Lower leg skin (tissue), 3 donors: ENCODE measurements at regions not wholly inside any gene's neighbourhood (a gene's known extent, or its start where the extent isn't known, plus 50 kb on each side); places are given as distances from the start of the nearest gene placed in this dataset.

Experiments used
- POLR2A ChIP-seq, 2 donors: fragments of 450-650 bp; IDR thresholded peaks; one replicate each; pipeline ENCODE4 v1.6.1; 2016 to 2017; ENCODE audit warnings: antibody characterized with exemption in 2 of 2, mild to moderate bottlenecking in 1 of 2, moderate library complexity in 1 of 2
- TF ChIP-seq, protein P1 (sequence below), 3 donors: fragments of 450-650 bp; IDR thresholded peaks; one replicate each; pipeline ENCODE4 v1.5.1; 2016; ENCODE audit warnings: antibody characterized with exemption in 3 of 3, mild to moderate bottlenecking in 3 of 3, moderate library complexity in 2 of 3

DNA sequence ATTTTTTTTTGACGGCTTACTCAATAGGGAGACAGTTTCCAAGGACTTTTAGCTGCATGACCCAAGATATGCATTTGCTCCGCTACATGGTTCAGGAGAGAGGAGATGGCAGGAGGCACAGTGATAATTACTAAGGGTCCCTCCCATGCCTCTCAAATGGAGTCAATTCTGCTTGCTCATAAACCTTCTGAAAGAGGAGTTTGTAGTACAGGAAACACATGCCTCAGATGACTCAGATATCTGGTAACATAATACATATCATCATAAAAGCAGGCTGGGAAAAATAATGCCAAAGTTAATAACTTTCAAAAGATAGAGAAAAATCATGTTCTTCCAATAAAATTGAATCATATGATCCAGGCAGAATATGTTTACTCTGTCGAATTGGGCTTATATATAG lies 97.6 kb upstream of the DEFB112 start:
- TF ChIP-seq, protein P1, sequence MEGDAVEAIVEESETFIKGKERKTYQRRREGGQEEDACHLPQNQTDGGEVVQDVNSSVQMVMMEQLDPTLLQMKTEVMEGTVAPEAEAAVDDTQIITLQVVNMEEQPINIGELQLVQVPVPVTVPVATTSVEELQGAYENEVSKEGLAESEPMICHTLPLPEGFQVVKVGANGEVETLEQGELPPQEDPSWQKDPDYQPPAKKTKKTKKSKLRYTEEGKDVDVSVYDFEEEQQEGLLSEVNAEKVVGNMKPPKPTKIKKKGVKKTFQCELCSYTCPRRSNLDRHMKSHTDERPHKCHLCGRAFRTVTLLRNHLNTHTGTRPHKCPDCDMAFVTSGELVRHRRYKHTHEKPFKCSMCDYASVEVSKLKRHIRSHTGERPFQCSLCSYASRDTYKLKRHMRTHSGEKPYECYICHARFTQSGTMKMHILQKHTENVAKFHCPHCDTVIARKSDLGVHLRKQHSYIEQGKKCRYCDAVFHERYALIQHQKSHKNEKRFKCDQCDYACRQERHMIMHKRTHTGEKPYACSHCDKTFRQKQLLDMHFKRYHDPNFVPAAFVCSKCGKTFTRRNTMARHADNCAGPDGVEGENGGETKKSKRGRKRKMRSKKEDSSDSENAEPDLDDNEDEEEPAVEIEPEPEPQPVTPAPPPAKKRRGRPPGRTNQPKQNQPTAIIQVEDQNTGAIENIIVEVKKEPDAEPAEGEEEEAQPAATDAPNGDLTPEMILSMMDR (IDR thresholded peaks at IDR 0.05): no peak
- TF ChIP-seq POLR2A (IDR thresholded peaks at IDR 0.05): no peak
